Mucosa of descending colon (tissue), 3 donors: ENCODE measurements at regions not wholly inside any gene's neighbourhood (a gene's known extent, or its start where the extent isn't known, plus 50 kb on each side); places are given as distances from the start of the nearest gene placed in this dataset.

ENCODE experiments used
- ATAC-seq: fragments of 200-7000 bp; cut with Tn5 transposase; one replicate; pipeline ENCODE4 v1.9.1; 2020; ENCODE audit warnings: mild to moderate bottlenecking, moderate library complexity
- DNase-seq, 3 donors: peaks; one replicate each; pipeline ENCODE4 v3.0.0-alpha.2; 2020
- H3K36me3 ChIP-seq: fragments of 200-600 bp; one replicate; pipeline ENCODE4 v1.8.0; 2021; ENCODE audit warnings: low read depth, mild to moderate bottlenecking
- H3K4me1 ChIP-seq: fragments of 200-600 bp; one replicate; pipeline ENCODE4 v1.8.0; 2021; ENCODE audit warnings: low read depth, mild to moderate bottlenecking
- H3K4me3 ChIP-seq: fragments of 200-600 bp; one replicate; pipeline ENCODE4 v1.8.0; 2021; ENCODE audit warnings: mild to moderate bottlenecking
- H3K9me3 ChIP-seq: fragments of 200-600 bp; one replicate; pipeline ENCODE4 v1.8.0; 2021; ENCODE audit warnings: mild to moderate bottlenecking
- CTCF ChIP-seq: fragments of 200-600 bp; IDR thresholded peaks from one replicate; pipeline ENCODE4 v1.8.0; 2022; ENCODE audit warnings: antibody characterized with exemption, mild to moderate bottlenecking
- intact Hi-C, 2 donors: fragments of 100-400 bp; cut with DNase I in 1 of 2; cut with micrococcal nuclease in 1 of 2; formaldehyde crosslinking; loops; one replicate each; pipeline versions ENCODE4 v1.11.0 to v1.11.1; 2022; cut with DNase I, micrococcal nuclease
- donor health status: DM: no; HTN: no; CAD: no; lungs with moderate emphysema.
- donor health status: DM: no; HTN: no; CAD: no.
- donor health status: DM: no; HTN: yes; CAD: no.

DNA sequence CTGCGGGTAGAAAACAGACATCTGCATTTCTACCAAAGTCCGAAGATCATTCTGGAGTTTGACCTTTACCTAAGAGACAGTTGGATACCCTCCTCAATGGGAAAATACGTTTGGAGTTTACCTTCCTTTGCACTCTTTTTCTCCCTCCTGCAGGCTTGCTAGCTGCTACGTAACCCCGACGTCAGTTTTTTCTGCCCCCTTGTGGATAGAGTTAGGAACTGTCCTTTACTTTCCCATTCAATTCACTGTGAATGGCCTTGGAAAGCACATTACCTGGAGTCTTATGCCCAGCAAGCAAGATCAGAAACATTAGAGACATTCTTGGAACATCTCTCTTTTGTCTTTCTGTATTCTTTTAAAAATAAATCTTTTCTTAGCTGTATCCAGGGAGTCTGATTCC is 250.7 kb downstream of the NAP1L3 start:
- intact Hi-C loops = no loop called here
- Histone ChIP-seq H3K4me1 (no peaks in the 10 kb centered on the region), H3K4me3 (no peak overlapping the region), H3K36me3 (no peaks in the 10 kb centered on the region), H3K9me3 (no peaks in the 10 kb centered on the region)
- no peak for TF ChIP-seq CTCF
- DNase-seq = peak in 1 of 3 donors; percentile 4
- peak; percentile 63 for ATAC-seq

DNA sequence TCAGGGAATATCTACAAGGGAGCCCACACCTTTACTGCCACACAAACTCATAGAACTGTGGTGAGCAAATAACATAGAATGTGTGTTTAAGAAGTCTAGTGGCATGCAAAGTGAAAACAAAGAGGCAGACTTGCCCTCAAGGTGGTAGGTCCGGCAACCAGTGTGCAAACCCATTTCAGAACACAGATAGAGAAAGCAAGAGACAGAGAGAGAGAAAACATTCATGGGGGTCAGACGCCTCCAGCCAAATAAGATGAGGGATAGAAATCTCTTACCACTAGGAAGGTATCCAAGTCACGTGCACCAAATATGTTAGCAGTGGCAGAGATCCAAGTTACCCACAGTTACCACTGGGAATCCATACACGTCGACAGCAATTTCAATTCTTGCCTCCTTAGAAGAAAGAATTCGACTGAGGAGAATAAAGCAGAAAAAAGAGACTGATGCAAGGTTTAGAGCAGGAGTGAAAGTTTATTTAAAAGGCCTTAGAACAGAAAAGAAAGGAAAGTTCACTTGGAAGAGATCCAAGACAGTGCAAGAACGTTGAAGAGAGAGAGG is 252.8 kb downstream of the NAP1L3 start:
- Histone ChIP-seq H3K4me3 (no peak overlapping the region), H3K4me1 (no peaks in the 10 kb centered on the region), H3K9me3 (no peaks in the 10 kb centered on the region), H3K36me3 (no peaks in the 10 kb centered on the region)
- DNase-seq = peak in 1 of 3 donors; percentile 1
- TF ChIP-seq CTCF = no peak
- intact Hi-C loops = no loop called here
- ATAC-seq = no peak

DNA sequence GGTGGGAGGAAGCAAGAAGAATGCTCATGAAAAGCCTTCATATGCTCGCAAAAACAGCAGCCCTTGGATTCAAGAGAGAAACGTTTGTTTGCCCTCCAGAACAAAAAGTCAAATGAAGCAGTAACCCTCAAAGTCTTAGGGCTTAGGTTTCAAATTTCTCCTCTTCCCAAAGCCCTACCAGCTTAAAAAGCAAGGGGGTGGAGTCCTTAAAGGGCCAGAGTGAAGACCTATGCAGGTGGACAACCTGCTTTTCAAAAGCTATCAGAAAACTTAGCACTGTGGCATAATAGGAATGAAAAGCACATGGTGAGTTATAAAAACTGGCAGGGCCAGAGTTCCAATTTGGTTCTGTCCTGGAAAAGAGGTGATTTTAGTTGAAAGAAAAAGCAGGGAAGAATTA is 253.3 kb downstream of the NAP1L3 start:
- Histone ChIP-seq H3K9me3 (no peaks in the 10 kb centered on the region), H3K4me3 (no peak overlapping the region), H3K36me3 (no peaks in the 10 kb centered on the region), H3K4me1 (no peaks in the 10 kb centered on the region)
- ATAC-seq (no peak), DNase-seq (no peak)
- intact Hi-C loops = no loop called here
- TF ChIP-seq CTCF = no peak

DNA sequence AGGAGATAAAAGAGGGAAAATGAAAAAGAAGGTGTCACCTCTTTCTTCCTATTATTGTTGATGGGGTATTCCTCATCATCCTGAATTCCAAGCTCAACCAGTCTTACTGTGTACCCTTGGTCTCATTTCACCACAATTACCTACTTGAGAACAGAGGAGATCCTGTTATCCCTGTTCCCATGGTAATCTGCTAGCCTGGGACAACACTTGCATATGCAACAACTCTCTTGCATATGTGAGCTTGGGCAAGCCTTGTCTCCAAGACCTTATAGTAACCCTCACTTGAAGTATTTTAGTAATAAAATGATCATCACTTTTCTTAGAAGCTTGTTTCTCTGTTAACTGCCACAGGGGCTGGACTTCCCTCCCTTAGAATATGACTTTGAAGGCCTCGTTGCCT is 253.7 kb downstream of the NAP1L3 start:
- Histone ChIP-seq H3K36me3 (no peaks in the 10 kb centered on the region), H3K9me3 (no peaks in the 10 kb centered on the region), H3K4me3 (no peak overlapping the region), H3K4me1 (no peaks in the 10 kb centered on the region)
- intact Hi-C loops = no loop called here
- no peak for ATAC-seq
- TF ChIP-seq CTCF = no peak
- no peak for DNase-seq

- intact Hi-C loops = no loop called here
- H3K36me3 ChIP-seq = no peaks in the 10 kb centered on the region
- H3K9me3 ChIP-seq = no peaks in the 10 kb centered on the region
- no peak for TF ChIP-seq CTCF
- H3K4me1 ChIP-seq = no peaks in the 10 kb centered on the region
- H3K4me3 ChIP-seq = no peak overlapping the region
- DNase-seq (no peak), ATAC-seq (no peak)
Observed at GRCh38 chrX:93404121-93404520, 269.3 kb downstream of the NAP1L3 start.

- H3K4me3 ChIP-seq = no peak overlapping the region
- H3K36me3 ChIP-seq = no peaks in the 10 kb centered on the region
- H3K9me3 ChIP-seq = no peaks in the 10 kb centered on the region
- no peak for TF ChIP-seq CTCF
- intact Hi-C loops = no loop called here
- no peaks in the 10 kb centered on the region for H3K4me1 ChIP-seq
- DNase-seq (no peak), ATAC-seq (no peak)
Observed at GRCh38 chrX:93354651-93355050, 318.7 kb downstream of the NAP1L3 start.
